RWPE2 (cell line): ENCODE measurements at regions not wholly inside any gene's neighbourhood (a gene's known extent, or its start where the extent isn't known, plus 50 kb on each side); places are given as distances from the start of the nearest gene placed in this dataset.

ENCODE experiments used
- ATAC-seq: fragments of 200-7000 bp; cut with Tn5 transposase; 3 replicates; pipeline ENCODE4 v1.9.1; 2021; ENCODE audit warnings: low read depth
- DNase-seq: peaks from one replicate; pipeline ENCODE4 v3.0.0-alpha.2; 2020; ENCODE audit warnings: low spot score
- H3K27ac ChIP-seq: fragments of 450-650 bp; 2 replicates; pipeline ENCODE4 v1.5.1; 2017; ENCODE audit warnings: mild to moderate bottlenecking; ENCODE audit not compliant: poor library complexity, severe bottlenecking
- H3K27me3 ChIP-seq: fragments of 250-450 bp; sonication (Bioruptor Pico); 2 replicates; pipeline ENCODE4 v1.5.1; 2021; ENCODE audit warnings: mild to moderate bottlenecking, moderate library complexity; ENCODE audit not compliant: insufficient read depth, poor library complexity, severe bottlenecking
- H3K36me3 ChIP-seq: fragments of 250-450 bp; sonication (Bioruptor Pico); 2 replicates; pipeline ENCODE4 v1.5.1; 2020; ENCODE audit warnings: low read depth, mild to moderate bottlenecking, moderate library complexity
- H3K4me1 ChIP-seq: fragments of 250-450 bp; sonication (Bioruptor Pico); 2 replicates; pipeline ENCODE4 v1.5.1; 2021; ENCODE audit warnings: mild to moderate bottlenecking, moderate library complexity; ENCODE audit not compliant: insufficient read depth, poor library complexity, severe bottlenecking
- H3K4me3 ChIP-seq: fragments of 250-450 bp; sonication (Bioruptor Pico); 2 replicates; pipeline ENCODE4 v1.5.1; 2021; ENCODE audit warnings: mild to moderate bottlenecking, moderate library complexity; ENCODE audit not compliant: severe bottlenecking
- H3K9me3 ChIP-seq: fragments of 250-450 bp; sonication (Bioruptor Pico); 2 replicates; pipeline ENCODE4 v1.5.1; 2021; ENCODE audit warnings: mild to moderate bottlenecking, moderate library complexity; ENCODE audit not compliant: severe bottlenecking
- CTCF ChIP-seq: fragments of 450-650 bp; IDR thresholded peaks from one replicate; pipeline ENCODE4 v1.5.1; 2017; ENCODE audit warnings: mild to moderate bottlenecking, moderate library complexity; ENCODE audit not compliant: poor library complexity, severe bottlenecking

GRCh38 chr3:43792904-43793303 is 102.2 kb downstream of the ABHD5 start:
- no peak for ATAC-seq
- no peaks in the 10 kb centered on the region for H3K27me3 ChIP-seq
- H3K27ac ChIP-seq = no peak overlapping the region
- DNase-seq = no peak
- H3K4me1 ChIP-seq = peaks cover 21% of the 10 kb centered on the region
- H3K4me3 ChIP-seq = no peak overlapping the region
- no peaks in the 10 kb centered on the region for H3K9me3 ChIP-seq
- no peak for TF ChIP-seq CTCF
- H3K36me3 ChIP-seq = no peaks in the 10 kb centered on the region

- Histone ChIP-seq H3K4me1 (peaks cover 21% of the 10 kb centered on the region), H3K4me3 (no peak overlapping the region), H3K27ac (no peak overlapping the region), H3K27me3 (no peaks in the 10 kb centered on the region), H3K9me3 (no peaks in the 10 kb centered on the region), H3K36me3 (no peaks in the 10 kb centered on the region)
- DNase-seq (peak; percentile 29), ATAC-seq (no peak)
- TF ChIP-seq CTCF = no peak
These were observed 103.1 kb downstream of the ABHD5 start for GRCh38 chr3:43793648-43794372.

- Histone ChIP-seq H3K27me3 (no peaks in the 10 kb centered on the region), H3K4me3 (no peak overlapping the region), H3K4me1 (peaks cover 21% of the 10 kb centered on the region), H3K9me3 (no peaks in the 10 kb centered on the region), H3K36me3 (no peaks in the 10 kb centered on the region), H3K27ac (peak overlapping the region; percentile 26)
- DNase-seq = peak; percentile 50
- ATAC-seq = peak; percentile 86
- TF ChIP-seq CTCF = no peak
These were observed 104.0 kb downstream of the ABHD5 start for GRCh38 chr3:43794776-43795175.

GRCh38 chr3:43795491-43795890 is 104.8 kb downstream of the ABHD5 start:
- H3K4me1 ChIP-seq = peaks cover 21% of the 10 kb centered on the region
- no peak overlapping the region for H3K27ac ChIP-seq
- no peaks in the 10 kb centered on the region for H3K9me3 ChIP-seq
- H3K4me3 ChIP-seq = no peak overlapping the region
- no peaks in the 10 kb centered on the region for H3K27me3 ChIP-seq
- ATAC-seq (no peak), DNase-seq (no peak)
- no peaks in the 10 kb centered on the region for H3K36me3 ChIP-seq
- no peak for TF ChIP-seq CTCF

- Histone ChIP-seq H3K4me3 (no peak overlapping the region), H3K27me3 (no peaks in the 10 kb centered on the region), H3K27ac (no peak overlapping the region), H3K36me3 (no peaks in the 10 kb centered on the region), H3K4me1 (peaks cover 21% of the 10 kb centered on the region), H3K9me3 (no peaks in the 10 kb centered on the region)
- DNase-seq (peak; percentile 45), ATAC-seq (peak; percentile 85)
- no peak for TF ChIP-seq CTCF
These were observed 105.4 kb downstream of the ABHD5 start for GRCh38 chr3:43796041-43796596.
